ENCODE measurements at regions not wholly inside any gene's neighbourhood (a gene's known extent, or its start where the extent isn't known, plus 50 kb on each side); places are given as distances from the start of the nearest gene placed in this dataset.

DNA sequence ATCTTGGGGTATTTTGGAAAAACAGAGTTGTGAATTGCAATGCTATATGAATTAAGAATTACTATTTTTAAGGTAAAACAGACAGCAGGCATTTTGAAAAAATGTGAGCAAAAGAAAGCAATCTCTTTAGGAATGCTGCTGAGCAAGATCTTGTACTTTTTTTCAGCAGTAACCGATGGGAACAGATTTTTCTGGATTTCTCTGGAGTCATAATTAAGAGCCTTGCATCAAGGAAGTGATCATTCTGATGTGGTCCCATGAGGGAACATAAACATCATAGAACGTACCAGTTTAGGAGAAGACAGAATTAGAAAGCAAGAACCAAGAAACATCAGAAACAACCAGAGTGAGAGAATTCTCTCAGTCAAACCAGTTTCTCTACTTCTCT is 157.0 kb upstream of the AGR3 start:
- no peaks in the 10 kb centered on the region for H3K36me3 Mint-ChIP-seq
- peak overlapping the region; percentile 59 for H3K4me3 Mint-ChIP-seq
- peak overlapping the region; percentile 82 for H3K27ac Mint-ChIP-seq
- TF ChIP-seq, protein P1, sequence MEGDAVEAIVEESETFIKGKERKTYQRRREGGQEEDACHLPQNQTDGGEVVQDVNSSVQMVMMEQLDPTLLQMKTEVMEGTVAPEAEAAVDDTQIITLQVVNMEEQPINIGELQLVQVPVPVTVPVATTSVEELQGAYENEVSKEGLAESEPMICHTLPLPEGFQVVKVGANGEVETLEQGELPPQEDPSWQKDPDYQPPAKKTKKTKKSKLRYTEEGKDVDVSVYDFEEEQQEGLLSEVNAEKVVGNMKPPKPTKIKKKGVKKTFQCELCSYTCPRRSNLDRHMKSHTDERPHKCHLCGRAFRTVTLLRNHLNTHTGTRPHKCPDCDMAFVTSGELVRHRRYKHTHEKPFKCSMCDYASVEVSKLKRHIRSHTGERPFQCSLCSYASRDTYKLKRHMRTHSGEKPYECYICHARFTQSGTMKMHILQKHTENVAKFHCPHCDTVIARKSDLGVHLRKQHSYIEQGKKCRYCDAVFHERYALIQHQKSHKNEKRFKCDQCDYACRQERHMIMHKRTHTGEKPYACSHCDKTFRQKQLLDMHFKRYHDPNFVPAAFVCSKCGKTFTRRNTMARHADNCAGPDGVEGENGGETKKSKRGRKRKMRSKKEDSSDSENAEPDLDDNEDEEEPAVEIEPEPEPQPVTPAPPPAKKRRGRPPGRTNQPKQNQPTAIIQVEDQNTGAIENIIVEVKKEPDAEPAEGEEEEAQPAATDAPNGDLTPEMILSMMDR (conservative IDR thresholded peaks at IDR 0.05) = no peak
- no peak for DNase-seq (ENCODE audit: extremely low spot score, unreplicated experiment)
- H3K27me3 Mint-ChIP-seq = no peaks in the 10 kb centered on the region
- H3K4me1 Mint-ChIP-seq (ENCODE audit: unreplicated experiment) = peaks cover 15% of the 10 kb centered on the region
- H3K9me3 Mint-ChIP-seq = no peaks in the 10 kb centered on the region

DNA sequence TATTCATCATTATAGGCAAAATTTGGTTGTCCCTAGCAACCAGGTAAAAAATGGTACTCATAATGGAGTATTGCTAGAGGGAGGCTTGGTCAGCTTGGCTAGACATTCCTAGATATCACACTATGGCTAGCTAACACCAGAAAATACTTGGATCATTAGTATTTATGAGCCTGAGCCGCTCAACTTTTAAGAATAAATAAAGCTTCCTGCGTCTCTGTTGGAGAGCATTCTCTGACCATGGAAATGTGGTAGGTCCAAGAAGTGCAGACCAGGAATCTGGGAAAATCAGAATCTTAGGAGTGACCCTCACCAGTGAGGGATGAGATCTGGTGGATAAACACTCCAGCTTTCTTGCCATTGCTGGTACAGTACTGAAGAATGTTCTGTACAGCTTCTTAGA is 157.6 kb upstream of the AGR3 start:
- no peaks in the 10 kb centered on the region for H3K27me3 Mint-ChIP-seq
- H3K4me1 Mint-ChIP-seq (ENCODE audit: unreplicated experiment) = peaks cover 15% of the 10 kb centered on the region
- H3K36me3 Mint-ChIP-seq = no peaks in the 10 kb centered on the region

DNA sequence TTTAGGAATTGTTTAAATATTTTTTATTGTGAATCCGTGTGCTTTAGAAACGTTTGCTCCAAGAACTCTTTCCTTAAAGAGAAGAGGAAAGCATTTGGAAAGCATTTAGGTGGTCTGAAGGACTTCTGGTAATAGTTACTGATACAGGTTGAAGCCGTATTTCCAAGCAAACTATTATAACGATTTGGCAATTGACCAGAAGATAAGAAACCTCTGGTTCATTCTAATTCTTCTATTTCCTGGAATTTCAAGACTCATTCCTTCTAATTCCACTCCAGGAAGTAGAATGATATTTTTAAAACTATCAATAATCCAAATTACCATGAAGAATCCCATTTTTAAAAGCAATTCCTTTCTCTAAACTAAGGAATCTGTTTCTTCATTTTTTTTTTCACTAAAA is 158.9 kb upstream of the AGR3 start:
- H3K4me3 Mint-ChIP-seq = no peak overlapping the region
- H3K4me1 Mint-ChIP-seq (ENCODE audit: unreplicated experiment) = peaks cover 15% of the 10 kb centered on the region
- no peaks in the 10 kb centered on the region for H3K27me3 Mint-ChIP-seq
- no peak overlapping the region for H3K27ac Mint-ChIP-seq
- H3K9me3 Mint-ChIP-seq = no peaks in the 10 kb centered on the region
- TF ChIP-seq, protein P1 (conservative IDR thresholded peaks at IDR 0.05) = no peak
- H3K36me3 Mint-ChIP-seq = no peaks in the 10 kb centered on the region
- no peak for DNase-seq (ENCODE audit: extremely low spot score, unreplicated experiment)

More for the DNA sequence above, 157.6 kb upstream of the AGR3 start:
- no peak for DNase-seq (ENCODE audit: extremely low spot score, unreplicated experiment)
- TF ChIP-seq, protein P1 (conservative IDR thresholded peaks at IDR 0.05) = no peak
- H3K9me3 Mint-ChIP-seq = no peaks in the 10 kb centered on the region
- peak overlapping the region; percentile 82 for H3K27ac Mint-ChIP-seq
- no peak overlapping the region for H3K4me3 Mint-ChIP-seq

DNA sequence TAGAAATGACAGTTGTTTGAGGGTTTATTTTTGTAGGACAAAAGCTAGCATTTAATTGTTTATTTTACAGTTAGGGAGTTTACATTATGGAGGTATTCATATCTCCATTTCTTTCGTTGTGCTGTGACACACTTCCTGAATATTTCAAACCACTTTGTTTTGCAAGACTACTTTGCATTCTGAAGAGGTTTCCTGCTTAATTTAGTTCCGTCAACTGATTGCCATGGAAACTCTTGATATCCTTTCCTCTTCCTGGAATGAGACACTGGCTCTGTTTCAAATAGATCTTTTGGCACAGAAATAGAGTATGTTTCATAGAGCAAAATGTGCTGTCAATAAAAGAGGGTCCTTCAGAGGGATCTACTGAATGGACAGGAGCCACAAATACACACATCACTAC is 159.5 kb upstream of the AGR3 start:
- TF ChIP-seq, protein P1 (conservative IDR thresholded peaks at IDR 0.05) = no peak
- no peaks in the 10 kb centered on the region for H3K9me3 Mint-ChIP-seq
- H3K4me3 Mint-ChIP-seq = no peak overlapping the region
- H3K36me3 Mint-ChIP-seq = no peaks in the 10 kb centered on the region
- peaks cover 15% of the 10 kb centered on the region for H3K4me1 Mint-ChIP-seq (ENCODE audit: unreplicated experiment)
- DNase-seq (ENCODE audit: extremely low spot score, unreplicated experiment) = no peak
- no peak overlapping the region for H3K27ac Mint-ChIP-seq
- H3K27me3 Mint-ChIP-seq = no peaks in the 10 kb centered on the region

DNA sequence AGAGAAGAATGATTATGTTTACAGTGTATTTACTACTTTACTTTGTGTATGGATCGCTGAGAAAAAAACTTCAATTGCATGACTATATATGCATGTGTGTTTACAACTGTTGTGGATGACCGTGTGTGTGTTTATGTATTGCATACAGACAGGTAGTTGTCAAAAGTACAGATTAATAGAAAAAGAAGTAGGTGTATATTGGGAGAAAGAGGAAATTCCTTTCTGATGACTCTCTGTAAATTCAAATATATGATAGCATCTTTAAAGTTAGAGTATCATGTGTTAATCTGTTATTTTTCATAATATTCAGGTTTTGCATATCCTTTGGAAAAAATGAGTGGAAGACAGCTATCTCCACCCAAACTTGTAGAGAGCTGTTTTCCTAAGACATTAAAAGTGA is 160.4 kb upstream of the AGR3 start:
- Mint-ChIP-seq H3K27ac (no peak overlapping the region), H3K36me3 (no peaks in the 10 kb centered on the region), H3K4me1 (ENCODE audit: unreplicated experiment) (peaks cover 15% of the 10 kb centered on the region), H3K9me3 (no peaks in the 10 kb centered on the region), H3K27me3 (no peaks in the 10 kb centered on the region), H3K4me3 (no peak overlapping the region)
- DNase-seq (ENCODE audit: extremely low spot score, unreplicated experiment) = no peak
- TF ChIP-seq, protein P1 (conservative IDR thresholded peaks at IDR 0.05) = no peak
